Kidney (tissue), 13 donors: ENCODE measurements at regions not wholly inside any gene's neighbourhood (a gene's known extent, or its start where the extent isn't known, plus 50 kb on each side); places are given as distances from the start of the nearest gene placed in this dataset.

Experiments used
- DNase-seq, 5 donors: peaks; one replicate each; pipeline ENCODE4 v3.0.0-alpha.2; 2013 to 2020
- FAIRE-seq: peaks from 2 replicates; lab custom pipeline; 2012; peaks lifted over from hg19 to GRCh38; lab: Jason Lieb, UNC
- H3K27ac ChIP-seq, 2 donors: one replicate each; pipeline ENCODE4 v1.7.0; 2013; ENCODE audit warnings: low read depth in 2 of 2, low read length in 2 of 2, inconsistent platforms in 1 of 2
- H3K27me3 ChIP-seq: one replicate; pipeline ENCODE4 v1.7.1; 2013; ENCODE audit warnings: low read length, inconsistent platforms; ENCODE audit not compliant: control insufficient read depth, insufficient read depth
- H3K36me3 ChIP-seq, 3 donors: one replicate each; pipeline versions ENCODE4 v1.7.0 to v1.7.1; 2013; ENCODE audit warnings: low read length in 3 of 3, control low read depth in 1 of 3, inconsistent platforms in 1 of 3; ENCODE audit not compliant: insufficient read depth in 3 of 3, control insufficient read depth in 2 of 3
- H3K4me1 ChIP-seq, 3 donors: one replicate each; pipeline versions ENCODE4 v1.7.0 to v1.7.1; 2013; ENCODE audit warnings: low read length in 3 of 3, inconsistent platforms in 1 of 3, low read depth in 1 of 3; ENCODE audit not compliant: control insufficient read depth in 2 of 3, insufficient read depth in 2 of 3
- H3K4me3 ChIP-seq, 3 donors: one replicate each; pipeline versions ENCODE4 v1.7.0 to v1.8.1; 2013; ENCODE audit warnings: low read length in 3 of 3, control low read depth in 1 of 3, inconsistent platforms in 1 of 3
- H3K9ac ChIP-seq, 3 donors: one replicate each; pipeline versions ENCODE4 v1.7.0 to v1.7.1; 2013; ENCODE audit warnings: low read length in 3 of 3, control low read depth in 1 of 3, inconsistent platforms in 1 of 3
- H3K9me3 ChIP-seq, 3 donors: one replicate each; pipeline versions ENCODE4 v1.7.0 to v1.7.1; 2013; ENCODE audit warnings: low read length in 3 of 3, control low read depth in 1 of 3, inconsistent platforms in 1 of 3; ENCODE audit not compliant: control insufficient read depth in 2 of 3, insufficient read depth in 1 of 3
- intact Hi-C: fragments of 100-400 bp; cut with DNase I; formaldehyde crosslinking; loops from one replicate; pipeline ENCODE4 v1.11.1; 2022
- TF ChIP-seq, protein P1 (sequence below): IDR thresholded peaks from 3 replicates; pipeline ENCODE4 v1.5.1; 2012; ENCODE audit warnings: mild to moderate bottlenecking, moderate library complexity, borderline replicate concordance; ENCODE audit not compliant: insufficient read depth; ENCODE audit errors: extremely low read depth
- donor health status: control.
- donor health status: control.
- donor health status: control.
- donor health status: control.
- donor health status: control.
- donor health status: DM: yes; HTN: yes; CAD: no.
- donor health status: Normal renal cell carcinoma (clear cell type).

DNA sequence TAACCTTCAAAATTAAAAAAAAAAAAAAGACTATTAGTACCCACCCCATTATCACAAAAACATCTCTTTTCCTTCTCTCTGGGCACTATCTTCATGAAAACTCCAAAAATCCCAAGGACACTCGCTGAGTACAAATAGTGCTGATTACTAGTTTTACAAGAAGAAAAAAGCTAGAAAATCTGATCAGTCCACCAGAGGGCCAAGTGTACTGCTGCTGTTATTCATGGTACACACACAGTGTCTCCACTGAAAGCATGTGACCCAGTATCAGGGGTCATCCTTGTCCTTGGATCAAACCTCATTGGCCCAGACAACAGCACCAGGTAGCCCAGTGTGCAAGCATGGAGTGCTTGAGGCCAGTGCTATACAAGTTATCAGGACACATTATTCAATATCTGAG, 382.7 kb upstream of the KLHL29 start:
- DNase-seq (no peak), FAIRE-seq (no peak)
- Histone ChIP-seq H3K4me1 (no peaks in the 10 kb centered on the region), H3K27ac (no peak overlapping the region), H3K9ac (no peak overlapping the region), H3K4me3 (no peak overlapping the region), H3K9me3 (no peaks in the 10 kb centered on the region), H3K27me3 (no peaks in the 10 kb centered on the region), H3K36me3 (no peaks in the 10 kb centered on the region)
- intact Hi-C loops = no loop called here
- TF ChIP-seq, protein P1, sequence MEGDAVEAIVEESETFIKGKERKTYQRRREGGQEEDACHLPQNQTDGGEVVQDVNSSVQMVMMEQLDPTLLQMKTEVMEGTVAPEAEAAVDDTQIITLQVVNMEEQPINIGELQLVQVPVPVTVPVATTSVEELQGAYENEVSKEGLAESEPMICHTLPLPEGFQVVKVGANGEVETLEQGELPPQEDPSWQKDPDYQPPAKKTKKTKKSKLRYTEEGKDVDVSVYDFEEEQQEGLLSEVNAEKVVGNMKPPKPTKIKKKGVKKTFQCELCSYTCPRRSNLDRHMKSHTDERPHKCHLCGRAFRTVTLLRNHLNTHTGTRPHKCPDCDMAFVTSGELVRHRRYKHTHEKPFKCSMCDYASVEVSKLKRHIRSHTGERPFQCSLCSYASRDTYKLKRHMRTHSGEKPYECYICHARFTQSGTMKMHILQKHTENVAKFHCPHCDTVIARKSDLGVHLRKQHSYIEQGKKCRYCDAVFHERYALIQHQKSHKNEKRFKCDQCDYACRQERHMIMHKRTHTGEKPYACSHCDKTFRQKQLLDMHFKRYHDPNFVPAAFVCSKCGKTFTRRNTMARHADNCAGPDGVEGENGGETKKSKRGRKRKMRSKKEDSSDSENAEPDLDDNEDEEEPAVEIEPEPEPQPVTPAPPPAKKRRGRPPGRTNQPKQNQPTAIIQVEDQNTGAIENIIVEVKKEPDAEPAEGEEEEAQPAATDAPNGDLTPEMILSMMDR = peak; percentile 18

DNA sequence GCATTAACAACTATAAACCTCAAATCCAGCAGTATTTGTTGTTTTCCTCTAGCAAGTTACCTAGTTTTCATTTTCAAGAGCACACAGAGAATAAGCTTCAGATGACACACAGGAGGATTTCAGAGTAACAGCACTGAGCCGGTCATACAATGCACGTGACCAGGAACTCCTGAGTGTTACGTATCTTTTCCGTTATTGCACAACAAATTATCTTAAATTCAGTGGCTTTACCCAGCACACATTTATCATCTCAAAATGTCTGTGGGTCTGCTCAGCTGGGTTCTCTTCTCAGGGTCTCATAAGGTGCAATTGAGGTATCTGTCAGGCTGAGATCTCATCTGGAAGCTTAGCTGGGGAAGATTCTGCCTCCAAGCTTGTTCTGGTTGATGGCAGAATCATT, 379.5 kb upstream of the KLHL29 start:
- TF ChIP-seq, protein P1 = no peak
- Histone ChIP-seq H3K27me3 (no peaks in the 10 kb centered on the region), H3K36me3 (no peaks in the 10 kb centered on the region), H3K4me3 (no peak overlapping the region), H3K9me3 (no peaks in the 10 kb centered on the region), H3K9ac (no peak overlapping the region), H3K4me1 (no peaks in the 10 kb centered on the region), H3K27ac (no peak overlapping the region)
- FAIRE-seq (no peak), DNase-seq (no peak)
- intact Hi-C loops = no loop called here

DNA sequence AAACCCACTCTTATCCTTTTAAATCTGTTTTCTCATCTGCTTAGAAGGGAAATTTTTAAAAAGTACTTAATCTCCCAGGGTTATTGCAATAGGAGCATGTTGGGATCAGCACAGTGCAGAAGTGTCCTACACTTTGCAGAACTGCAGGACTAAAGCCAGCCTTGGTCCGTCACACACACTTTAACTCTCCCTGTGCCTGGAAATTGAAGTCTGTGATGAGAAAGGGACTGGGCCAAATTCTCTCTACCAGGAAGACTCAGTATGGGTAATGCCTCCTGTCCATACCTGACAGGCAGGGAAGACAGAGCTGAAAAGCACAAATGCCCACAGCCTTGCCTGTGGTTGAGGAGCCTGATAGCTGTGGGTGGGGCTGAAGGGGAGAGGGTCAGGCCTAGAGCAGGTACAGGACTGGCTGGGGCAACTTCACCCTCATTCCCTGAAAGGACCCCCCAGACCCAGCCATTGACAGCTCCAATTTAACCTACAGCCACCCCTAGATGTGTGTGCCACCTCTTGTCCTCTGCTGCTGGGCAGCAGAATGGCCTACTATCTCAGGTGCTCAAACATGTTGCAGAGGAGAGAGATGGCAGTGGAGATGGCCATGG, 377.2 kb upstream of the KLHL29 start:
- Histone ChIP-seq H3K27me3 (no peaks in the 10 kb centered on the region), H3K4me1 (no peaks in the 10 kb centered on the region), H3K9ac (no peak overlapping the region), H3K36me3 (no peaks in the 10 kb centered on the region), H3K9me3 (no peaks in the 10 kb centered on the region), H3K4me3 (no peak overlapping the region), H3K27ac (no peak overlapping the region)
- DNase-seq (no peak), FAIRE-seq (no peak)
- intact Hi-C loops = no loop called here
- TF ChIP-seq, protein P1 = no peak

DNA sequence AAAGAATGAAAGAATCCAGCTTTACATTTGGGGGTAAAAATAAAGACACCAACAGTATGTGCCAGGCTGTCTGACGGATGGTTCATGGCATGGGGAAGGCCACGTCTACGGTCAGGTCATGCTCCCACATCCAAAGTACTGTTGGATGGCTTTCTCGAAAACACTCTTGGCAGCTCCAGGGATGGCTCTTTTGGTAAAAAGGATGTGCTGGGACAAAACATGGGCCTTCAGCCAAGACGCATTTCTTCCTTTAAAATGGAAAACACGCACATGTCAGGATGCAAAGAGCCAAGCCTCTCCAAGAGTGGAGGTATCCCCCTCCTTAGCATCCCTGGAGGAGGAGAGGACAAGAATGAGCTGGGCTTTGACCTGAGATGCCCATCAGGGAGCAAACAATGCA, 376.5 kb upstream of the KLHL29 start:
- FAIRE-seq (no peak), DNase-seq (no peak)
- TF ChIP-seq, protein P1 = no peak
- Histone ChIP-seq H3K9ac (no peak overlapping the region), H3K4me1 (no peaks in the 10 kb centered on the region), H3K4me3 (no peak overlapping the region), H3K27ac (no peak overlapping the region), H3K36me3 (no peaks in the 10 kb centered on the region), H3K27me3 (no peaks in the 10 kb centered on the region), H3K9me3 (no peaks in the 10 kb centered on the region)
- intact Hi-C loops = no loop called here
